Osteoblast (primary cell): ENCODE measurements at regions not wholly inside any gene's neighbourhood (a gene's known extent, or its start where the extent isn't known, plus 50 kb on each side); places are given as distances from the start of the nearest gene placed in this dataset.

Experiments used
- DNase-seq: peaks from one replicate; pipeline ENCODE4 v3.0.0; 2011; ENCODE audit warnings: low spot score, mixed read lengths; ENCODE audit not compliant: insufficient read length; ENCODE audit errors: missing footprints
- H2AFZ ChIP-seq: 2 replicates; pipeline ENCODE4 v1.6.0; 2011; ENCODE audit warnings: mild to moderate bottlenecking, low read length
- H3K27ac ChIP-seq: 2 replicates; pipeline ENCODE4 v1.5.1; 2011; ENCODE audit warnings: mild to moderate bottlenecking, low read depth, low read length, moderate library complexity
- H3K27me3 ChIP-seq: 2 replicates; pipeline ENCODE4 v1.6.0; 2012; ENCODE audit warnings: mild to moderate bottlenecking, control low read depth, inconsistent platforms, low read length, moderate library complexity; ENCODE audit not compliant: insufficient read depth
- H3K36me3 ChIP-seq: 2 replicates; pipeline ENCODE4 v1.5.1; 2011; ENCODE audit warnings: mild to moderate bottlenecking, low read length, control low read depth, moderate library complexity; ENCODE audit not compliant: insufficient read depth
- H3K4me1 ChIP-seq: 2 replicates; pipeline ENCODE4 v1.5.1; 2011; ENCODE audit warnings: mild to moderate bottlenecking, low read length, control low read depth, moderate library complexity; ENCODE audit not compliant: insufficient read depth
- H3K4me2 ChIP-seq: 2 replicates; pipeline ENCODE4 v1.6.0; 2011; ENCODE audit warnings: mild to moderate bottlenecking, low read length; ENCODE audit not compliant: insufficient read depth
- H3K4me3 ChIP-seq: fragments of 200-600 bp; sonication (generic); 3 replicates; pipeline ENCODE4 v1.5.1; 2012; ENCODE audit warnings: mild to moderate bottlenecking, low read length, inconsistent platforms; ENCODE audit not compliant: insufficient read depth
- H3K79me2 ChIP-seq: 2 replicates; pipeline ENCODE4 v1.6.0; 2012; ENCODE audit warnings: mild to moderate bottlenecking, low read length, control low read depth, inconsistent platforms; ENCODE audit not compliant: insufficient read depth
- H3K9me3 ChIP-seq: 2 replicates; pipeline ENCODE4 v1.5.1; 2011; ENCODE audit warnings: low read depth, low read length, control low read depth
- H4K20me1 ChIP-seq: 2 replicates; pipeline ENCODE4 v1.6.0; 2012; ENCODE audit warnings: mild to moderate bottlenecking, low read length, control low read depth; ENCODE audit not compliant: insufficient read depth
- CTCF ChIP-seq: IDR thresholded peaks from 2 replicates; pipeline ENCODE4 v1.5.1; 2011; ENCODE audit warnings: mild to moderate bottlenecking, low read depth, low read length, moderate library complexity; ENCODE audit errors: extremely low read depth

- TF ChIP-seq CTCF = no peak
- DNase-seq = no peak
Observed at GRCh38 chr6:119559586-119559985, 210.0 kb upstream of the MAN1A1 start.

GRCh38 chr6:119557239-119557638 lies 207.7 kb upstream of the MAN1A1 start:
- Histone ChIP-seq H2AFZ (no peak overlapping the region), H3K79me2 (no peaks in the 10 kb centered on the region), H3K27ac (no peak overlapping the region), H3K4me1 (peaks cover 1% of the 10 kb centered on the region), H3K4me2 (no peak overlapping the region), H3K27me3 (no peaks in the 10 kb centered on the region), H3K4me3 (no peak overlapping the region), H4K20me1 (no peaks in the 10 kb centered on the region), H3K9me3 (no peaks in the 10 kb centered on the region), H3K36me3 (no peaks in the 10 kb centered on the region)
- DNase-seq = no peak
- no peak for TF ChIP-seq CTCF

More at GRCh38 chr6:119559586-119559985, 210.0 kb upstream of the MAN1A1 start:
- no peaks in the 10 kb centered on the region for H3K4me1 ChIP-seq
- H3K9me3 ChIP-seq = no peaks in the 10 kb centered on the region
- H3K27ac ChIP-seq = no peak overlapping the region
- no peak overlapping the region for H3K4me3 ChIP-seq
- no peaks in the 10 kb centered on the region for H3K27me3 ChIP-seq
- no peak overlapping the region for H2AFZ ChIP-seq
- H3K4me2 ChIP-seq = no peak overlapping the region
- no peaks in the 10 kb centered on the region for H3K36me3 ChIP-seq
- H3K79me2 ChIP-seq = no peaks in the 10 kb centered on the region
- H4K20me1 ChIP-seq = no peaks in the 10 kb centered on the region

GRCh38 chr6:119552021-119552420 lies 202.5 kb upstream of the MAN1A1 start:
- H3K36me3 ChIP-seq = no peaks in the 10 kb centered on the region
- H3K4me3 ChIP-seq = no peak overlapping the region
- no peaks in the 10 kb centered on the region for H3K9me3 ChIP-seq
- peak overlapping the region; percentile 37 for H3K4me2 ChIP-seq
- no peak for TF ChIP-seq CTCF
- no peak for DNase-seq
- no peaks in the 10 kb centered on the region for H3K27me3 ChIP-seq
- no peaks in the 10 kb centered on the region for H4K20me1 ChIP-seq
- H2AFZ ChIP-seq = no peak overlapping the region
- H3K27ac ChIP-seq = no peak overlapping the region
- H3K79me2 ChIP-seq = no peaks in the 10 kb centered on the region
- peaks cover 8% of the 10 kb centered on the region for H3K4me1 ChIP-seq

- H3K4me1 ChIP-seq = peaks cover 7% of the 10 kb centered on the region
- H3K4me2 ChIP-seq = no peak overlapping the region
- H3K27ac ChIP-seq = no peak overlapping the region
- DNase-seq = no peak
- no peaks in the 10 kb centered on the region for H3K27me3 ChIP-seq
- no peaks in the 10 kb centered on the region for H3K79me2 ChIP-seq
- no peak for TF ChIP-seq CTCF
- no peaks in the 10 kb centered on the region for H4K20me1 ChIP-seq
- H2AFZ ChIP-seq = no peak overlapping the region
- no peak overlapping the region for H3K4me3 ChIP-seq
- H3K9me3 ChIP-seq = no peaks in the 10 kb centered on the region
- no peaks in the 10 kb centered on the region for H3K36me3 ChIP-seq
Observed at GRCh38 chr6:119547024-119547423, 197.5 kb upstream of the MAN1A1 start.
